GM23338 (cell line): ENCODE measurements at regions not wholly inside any gene's neighbourhood (a gene's known extent, or its start where the extent isn't known, plus 50 kb on each side); places are given as distances from the start of the nearest gene placed in this dataset.

ENCODE experiments used
- EZH2 ChIP-seq: fragments of 200-600 bp; sonication (generic); IDR thresholded peaks from one replicate; pipeline ENCODE4 v1.8.0; 2017; ENCODE audit warnings: antibody characterized with exemption, mild to moderate bottlenecking, low read depth; ENCODE audit not compliant: unreplicated experiment
- TF ChIP-seq, protein P1 (sequence below), 2 experiments: fragments of 200-600 bp in 1 of 2; sonication (generic) in 1 of 2; conservative IDR thresholded peaks; 2 replicates each; pipeline versions ENCODE4 v1.5.1 to v1.6.1; 2016 to 2017; ENCODE audit warnings: antibody characterized with exemption in 2 of 2, low read depth in 2 of 2, mild to moderate bottlenecking in 2 of 2, moderate library complexity in 1 of 2

DNA sequence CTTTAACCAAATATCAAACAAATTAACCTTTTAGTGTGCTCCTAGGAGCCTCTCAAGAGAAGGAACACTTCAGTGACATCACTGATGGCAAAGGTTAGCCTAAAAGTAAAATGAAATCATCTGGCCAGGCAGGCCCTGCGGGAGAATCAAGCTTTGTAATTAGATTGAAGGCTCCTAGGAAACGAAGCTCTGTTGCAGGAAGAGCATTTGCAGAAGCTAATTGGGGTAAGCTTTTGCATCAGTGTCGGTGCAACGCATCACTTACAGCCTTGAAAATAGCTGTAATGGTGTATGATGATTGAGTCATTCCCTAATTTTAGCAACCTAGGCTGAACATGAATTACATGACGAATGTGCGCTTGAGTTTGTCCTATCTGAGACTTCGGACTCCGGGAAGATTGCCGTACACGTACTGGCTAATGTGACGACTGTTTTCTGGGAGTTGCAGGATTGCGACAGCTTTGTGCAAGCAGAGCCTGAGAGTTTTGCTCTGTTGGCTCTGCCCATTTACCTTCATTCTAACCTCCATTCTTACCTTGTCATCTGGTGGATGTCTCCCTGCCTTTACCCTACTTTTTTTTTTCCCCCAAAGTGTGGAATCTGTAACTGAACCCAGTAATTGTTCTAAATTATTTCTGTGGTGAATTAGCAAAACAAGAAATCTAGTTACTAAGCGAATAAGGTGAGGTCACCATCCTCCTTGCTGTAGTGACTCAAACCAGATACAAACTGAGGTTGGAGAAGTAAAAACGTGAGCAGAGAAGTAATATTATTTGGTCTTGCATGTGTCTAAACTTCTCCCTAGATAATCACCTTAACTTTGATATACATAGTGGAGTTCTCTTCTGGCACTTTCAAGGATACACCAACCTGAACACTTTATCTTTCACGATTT, 675.9 kb upstream of the CITED2 start:
- no peak for TF ChIP-seq EZH2
- TF ChIP-seq, protein P1, sequence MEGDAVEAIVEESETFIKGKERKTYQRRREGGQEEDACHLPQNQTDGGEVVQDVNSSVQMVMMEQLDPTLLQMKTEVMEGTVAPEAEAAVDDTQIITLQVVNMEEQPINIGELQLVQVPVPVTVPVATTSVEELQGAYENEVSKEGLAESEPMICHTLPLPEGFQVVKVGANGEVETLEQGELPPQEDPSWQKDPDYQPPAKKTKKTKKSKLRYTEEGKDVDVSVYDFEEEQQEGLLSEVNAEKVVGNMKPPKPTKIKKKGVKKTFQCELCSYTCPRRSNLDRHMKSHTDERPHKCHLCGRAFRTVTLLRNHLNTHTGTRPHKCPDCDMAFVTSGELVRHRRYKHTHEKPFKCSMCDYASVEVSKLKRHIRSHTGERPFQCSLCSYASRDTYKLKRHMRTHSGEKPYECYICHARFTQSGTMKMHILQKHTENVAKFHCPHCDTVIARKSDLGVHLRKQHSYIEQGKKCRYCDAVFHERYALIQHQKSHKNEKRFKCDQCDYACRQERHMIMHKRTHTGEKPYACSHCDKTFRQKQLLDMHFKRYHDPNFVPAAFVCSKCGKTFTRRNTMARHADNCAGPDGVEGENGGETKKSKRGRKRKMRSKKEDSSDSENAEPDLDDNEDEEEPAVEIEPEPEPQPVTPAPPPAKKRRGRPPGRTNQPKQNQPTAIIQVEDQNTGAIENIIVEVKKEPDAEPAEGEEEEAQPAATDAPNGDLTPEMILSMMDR (conservative IDR thresholded peaks at IDR 0.05; ENCODE audit: low read depth in 2 of 2): no peak
